Cardiac fibroblast (primary cell): ENCODE measurements at regions not wholly inside any gene's neighbourhood (a gene's known extent, or its start where the extent isn't known, plus 50 kb on each side); places are given as distances from the start of the nearest gene placed in this dataset.

Experiments used
- DNase-seq, 2 donors: peaks; one replicate each; pipeline versions ENCODE4 v3.0.0 to v3.0.0-alpha.2; 2010; ENCODE audit warnings: low read depth in 2 of 2
- H3K4me3 ChIP-seq, 2 donors: replicated peaks in 1 of 2; 1 replicate in 1 of 2; 2 replicates in 1 of 2; pipeline ENCODE4 v1.5.1; 2011; ENCODE audit warnings: low read depth in 2 of 2, low read length in 2 of 2, mild to moderate bottlenecking in 2 of 2, moderate library complexity in 1 of 2
- TF ChIP-seq, protein P1 (sequence below): IDR thresholded peaks from one replicate; pipeline ENCODE4 v1.5.1; 2011; ENCODE audit warnings: low read depth, mild to moderate bottlenecking, low read length, inconsistent platforms

DNA sequence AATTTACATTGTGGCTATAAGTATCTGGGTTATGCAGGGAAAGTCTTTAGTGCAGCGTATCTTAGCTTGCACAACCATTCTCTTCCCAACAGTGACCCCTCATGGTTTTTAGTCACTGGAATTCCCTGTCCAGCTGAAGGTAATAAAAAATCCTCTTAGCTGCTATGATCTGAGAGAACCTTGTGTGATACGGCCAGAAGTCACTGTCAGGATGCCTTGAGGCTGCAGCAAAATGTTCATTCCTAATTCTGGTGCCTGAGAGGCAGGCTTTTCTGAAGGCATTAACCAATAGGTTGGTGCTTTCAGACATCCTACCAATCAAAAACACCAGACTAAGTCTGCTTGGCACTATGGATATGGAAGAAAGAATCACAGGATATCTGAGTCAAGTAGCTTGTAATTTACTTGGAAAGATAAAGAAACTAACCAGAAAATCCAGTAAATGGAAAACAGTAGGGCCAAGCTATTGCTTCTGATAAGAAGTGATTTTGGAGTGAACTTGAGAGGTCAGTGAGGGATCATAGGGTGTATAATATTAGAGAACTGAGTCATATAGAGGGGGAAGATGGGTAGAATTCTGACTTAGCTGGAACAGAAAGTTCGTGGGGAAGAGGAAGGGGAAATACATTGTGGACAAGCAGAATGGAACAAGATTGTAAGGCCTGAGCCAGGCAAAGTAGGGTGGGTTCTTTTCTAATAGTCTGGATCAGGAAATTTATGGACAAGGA, 89.0 kb upstream of the SLC14A2 start:
- no peak overlapping the region for H3K4me3 ChIP-seq
- TF ChIP-seq, protein P1, sequence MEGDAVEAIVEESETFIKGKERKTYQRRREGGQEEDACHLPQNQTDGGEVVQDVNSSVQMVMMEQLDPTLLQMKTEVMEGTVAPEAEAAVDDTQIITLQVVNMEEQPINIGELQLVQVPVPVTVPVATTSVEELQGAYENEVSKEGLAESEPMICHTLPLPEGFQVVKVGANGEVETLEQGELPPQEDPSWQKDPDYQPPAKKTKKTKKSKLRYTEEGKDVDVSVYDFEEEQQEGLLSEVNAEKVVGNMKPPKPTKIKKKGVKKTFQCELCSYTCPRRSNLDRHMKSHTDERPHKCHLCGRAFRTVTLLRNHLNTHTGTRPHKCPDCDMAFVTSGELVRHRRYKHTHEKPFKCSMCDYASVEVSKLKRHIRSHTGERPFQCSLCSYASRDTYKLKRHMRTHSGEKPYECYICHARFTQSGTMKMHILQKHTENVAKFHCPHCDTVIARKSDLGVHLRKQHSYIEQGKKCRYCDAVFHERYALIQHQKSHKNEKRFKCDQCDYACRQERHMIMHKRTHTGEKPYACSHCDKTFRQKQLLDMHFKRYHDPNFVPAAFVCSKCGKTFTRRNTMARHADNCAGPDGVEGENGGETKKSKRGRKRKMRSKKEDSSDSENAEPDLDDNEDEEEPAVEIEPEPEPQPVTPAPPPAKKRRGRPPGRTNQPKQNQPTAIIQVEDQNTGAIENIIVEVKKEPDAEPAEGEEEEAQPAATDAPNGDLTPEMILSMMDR, result no peak
- DNase-seq, result peak in 1 of 2 donors; percentile 65

- TF ChIP-seq, protein P1, result no peak
- no peak for DNase-seq
- no peak overlapping the region for H3K4me3 ChIP-seq
These were observed 87.4 kb upstream of the SLC14A2 start for GRCh38 chr18:45527891-45528290.

GRCh38 chr18:45528712-45529336, 86.5 kb upstream of the SLC14A2 start:
- TF ChIP-seq, protein P1, result no peak
- DNase-seq, result no peak
- no peak overlapping the region for H3K4me3 ChIP-seq

GRCh38 chr18:45538444-45538843, 76.8 kb upstream of the SLC14A2 start:
- no peak for DNase-seq
- TF ChIP-seq, protein P1, result no peak
- H3K4me3 ChIP-seq, result no peak overlapping the region

GRCh38 chr18:45539491-45539891, 75.8 kb upstream of the SLC14A2 start:
- TF ChIP-seq, protein P1, result no peak
- H3K4me3 ChIP-seq, result no peak overlapping the region
- DNase-seq, result no peak

GRCh38 chr18:45540125-45540524, 75.2 kb upstream of the SLC14A2 start:
- TF ChIP-seq, protein P1, result no peak
- no peak overlapping the region for H3K4me3 ChIP-seq
- no peak for DNase-seq
